IMR-90 (cell line): ENCODE measurements at regions not wholly inside any gene's neighbourhood (a gene's known extent, or its start where the extent isn't known, plus 50 kb on each side); places are given as distances from the start of the nearest gene placed in this dataset.

Experiments
- FOS ChIP-seq: fragments of 150-350 bp; IDR thresholded peaks from 2 replicates; pipeline ENCODE4 v1.6.1; 2016; ENCODE audit warnings: low read depth, low read length
- MXI1 ChIP-seq: IDR thresholded peaks from 2 replicates; pipeline ENCODE4 v1.6.1; 2012; ENCODE audit warnings: low read depth, mild to moderate bottlenecking, low read length, moderate library complexity, borderline replicate concordance
- NFE2L2 ChIP-seq: fragments of 150-350 bp; IDR thresholded peaks from 2 replicates; pipeline ENCODE4 v1.6.1; 2016; ENCODE audit warnings: low read depth, mild to moderate bottlenecking, low read length
- POLR2A ChIP-seq: IDR thresholded peaks from 2 replicates; pipeline ENCODE4 v1.6.1; 2012; ENCODE audit warnings: mild to moderate bottlenecking, low read depth, low read length
- RAD21 ChIP-seq: IDR thresholded peaks from 2 replicates; pipeline ENCODE4 v1.6.1; 2012; ENCODE audit warnings: low read length, improper control_type of control experiment
- RCOR1 ChIP-seq: IDR thresholded peaks from 2 replicates; pipeline ENCODE4 v1.6.1; 2012; ENCODE audit warnings: mild to moderate bottlenecking, low read length, improper control_type of control experiment; ENCODE audit not compliant: insufficient replicate concordance
- RFX5 ChIP-seq: IDR thresholded peaks from 2 replicates; pipeline ENCODE4 v1.8.0; 2012; ENCODE audit warnings: low read depth, mild to moderate bottlenecking, low read length, moderate library complexity
- SMC3 ChIP-seq: fragments of 150-350 bp; IDR thresholded peaks from 2 replicates; pipeline ENCODE4 v1.6.1; 2016; ENCODE audit warnings: low read depth, mild to moderate bottlenecking, antibody characterized with exemption, low read length, moderate library complexity
- TF ChIP-seq, protein P1 (sequence below): conservative IDR thresholded peaks from 2 replicates; pipeline ENCODE4 v1.5.1; 2012; ENCODE audit warnings: mild to moderate bottlenecking, low read depth, low read length, improper control_type of control experiment

DNA sequence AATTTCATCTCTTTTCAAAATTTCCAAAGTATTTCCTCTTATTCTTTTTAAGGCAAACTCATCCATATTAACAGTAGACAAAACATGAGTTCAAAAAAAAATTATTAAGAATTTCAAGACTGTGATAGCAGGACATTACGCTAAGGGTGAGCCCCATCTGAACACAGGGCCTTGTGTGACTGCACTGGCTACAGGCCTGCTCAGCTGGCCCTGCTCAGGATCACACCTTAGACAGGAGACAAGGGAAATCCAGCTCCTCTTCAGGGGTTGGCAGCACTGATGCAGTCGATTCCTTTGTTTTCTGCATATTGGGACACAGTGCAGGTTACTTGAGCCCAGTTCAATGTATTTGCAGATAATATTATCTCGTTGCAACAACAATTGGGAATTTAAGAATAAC, 444.7 kb downstream of the PLK2 start:
- TF ChIP-seq, protein P1, sequence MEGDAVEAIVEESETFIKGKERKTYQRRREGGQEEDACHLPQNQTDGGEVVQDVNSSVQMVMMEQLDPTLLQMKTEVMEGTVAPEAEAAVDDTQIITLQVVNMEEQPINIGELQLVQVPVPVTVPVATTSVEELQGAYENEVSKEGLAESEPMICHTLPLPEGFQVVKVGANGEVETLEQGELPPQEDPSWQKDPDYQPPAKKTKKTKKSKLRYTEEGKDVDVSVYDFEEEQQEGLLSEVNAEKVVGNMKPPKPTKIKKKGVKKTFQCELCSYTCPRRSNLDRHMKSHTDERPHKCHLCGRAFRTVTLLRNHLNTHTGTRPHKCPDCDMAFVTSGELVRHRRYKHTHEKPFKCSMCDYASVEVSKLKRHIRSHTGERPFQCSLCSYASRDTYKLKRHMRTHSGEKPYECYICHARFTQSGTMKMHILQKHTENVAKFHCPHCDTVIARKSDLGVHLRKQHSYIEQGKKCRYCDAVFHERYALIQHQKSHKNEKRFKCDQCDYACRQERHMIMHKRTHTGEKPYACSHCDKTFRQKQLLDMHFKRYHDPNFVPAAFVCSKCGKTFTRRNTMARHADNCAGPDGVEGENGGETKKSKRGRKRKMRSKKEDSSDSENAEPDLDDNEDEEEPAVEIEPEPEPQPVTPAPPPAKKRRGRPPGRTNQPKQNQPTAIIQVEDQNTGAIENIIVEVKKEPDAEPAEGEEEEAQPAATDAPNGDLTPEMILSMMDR = no peak
- no peak for TF ChIP-seq SMC3
- TF ChIP-seq RAD21 = no peak
- TF ChIP-seq RFX5 = no peak
- no peak for TF ChIP-seq POLR2A
- TF ChIP-seq RCOR1 = no peak
- TF ChIP-seq MXI1 = no peak
- no peak for TF ChIP-seq NFE2L2
- TF ChIP-seq FOS = no peak
